Neuronal stem cell (in vitro differentiated cells): ENCODE measurements at regions not wholly inside any gene's neighbourhood (a gene's known extent, or its start where the extent isn't known, plus 50 kb on each side); places are given as distances from the start of the nearest gene placed in this dataset.

Source experiments
- DNase-seq: peaks from one replicate; pipeline ENCODE4 v3.0.0-alpha.2; 2013; ENCODE audit warnings: low spot score
- H2AFZ ChIP-seq: one replicate; pipeline ENCODE4 v1.6.1; 2013; ENCODE audit warnings: mild to moderate bottlenecking, low read length, inconsistent platforms
- H2AK5ac ChIP-seq: 2 replicates; pipeline ENCODE4 v1.6.1; 2013; ENCODE audit warnings: low read depth, mild to moderate bottlenecking, inconsistent platforms, low read length, moderate library complexity, mixed read lengths
- H2BK120ac ChIP-seq: 2 replicates; pipeline ENCODE4 v1.6.1; 2013; ENCODE audit warnings: low read depth, mild to moderate bottlenecking, inconsistent platforms, low read length, moderate library complexity, mixed read lengths
- H2BK12ac ChIP-seq: one replicate; pipeline ENCODE4 v1.6.1; 2013; ENCODE audit warnings: low read length, inconsistent platforms
- H2BK15ac ChIP-seq: 2 replicates; pipeline ENCODE4 v1.6.1; 2013; ENCODE audit warnings: mild to moderate bottlenecking, low read length, inconsistent platforms, mixed read lengths
- H2BK5ac ChIP-seq: one replicate; pipeline ENCODE4 v1.6.1; 2013; ENCODE audit warnings: inconsistent platforms, mild to moderate bottlenecking, low read length, moderate library complexity
- H3K14ac ChIP-seq: one replicate; pipeline ENCODE4 v1.6.1; 2013; ENCODE audit warnings: low read length, inconsistent platforms
- H3K18ac ChIP-seq: 2 replicates; pipeline ENCODE4 v1.6.1; 2013; ENCODE audit warnings: low read length, inconsistent platforms
- H3K23ac ChIP-seq: 2 replicates; pipeline ENCODE4 v1.6.1; 2013; ENCODE audit warnings: low read depth, mild to moderate bottlenecking, mixed read lengths, low read length, inconsistent platforms; ENCODE audit not compliant: poor library complexity
- H3K27ac ChIP-seq: replicated peaks from 3 replicates; pipeline ENCODE4 v1.5.1; 2013; ENCODE audit warnings: low read length, inconsistent platforms
- H3K27me3 ChIP-seq, 3 experiments: 2 replicates each; pipeline ENCODE4 v1.6.1; 2013; ENCODE audit warnings: low read length in 3 of 3, mild to moderate bottlenecking in 2 of 3, inconsistent platforms in 1 of 3, low read depth in 1 of 3, mixed read lengths in 1 of 3, moderate library complexity in 1 of 3; ENCODE audit not compliant: control insufficient read depth in 3 of 3, insufficient read depth in 3 of 3
- H3K36me3 ChIP-seq, 2 donors: replicated peaks in 1 of 2; 2 replicates each; pipeline ENCODE4 v1.6.1; 2013; ENCODE audit warnings: low read length in 2 of 2; ENCODE audit not compliant: control insufficient read depth in 2 of 2, insufficient read depth in 2 of 2
- H3K4ac ChIP-seq: 2 replicates; pipeline ENCODE4 v1.6.1; 2013; ENCODE audit warnings: inconsistent platforms, mild to moderate bottlenecking, low read length, moderate library complexity
- H3K4me1 ChIP-seq, 2 donors: 1 replicate in 1 of 2; 2 replicates in 1 of 2; pipeline ENCODE4 v1.6.1; 2013; ENCODE audit warnings: low read length in 2 of 2, low read depth in 1 of 2; ENCODE audit not compliant: control insufficient read depth in 2 of 2, insufficient read depth in 1 of 2
- H3K4me2 ChIP-seq: one replicate; pipeline ENCODE4 v1.6.1; 2013; ENCODE audit warnings: mild to moderate bottlenecking, low read length, inconsistent platforms; ENCODE audit not compliant: insufficient read depth, poor library complexity, severe bottlenecking
- H3K4me3 ChIP-seq, 2 donors: 2 replicates each; pipeline ENCODE4 v1.5.1; 2013; ENCODE audit warnings: low read length in 2 of 2, mild to moderate bottlenecking in 2 of 2, inconsistent platforms in 1 of 2, moderate library complexity in 1 of 2
- H3K79me1 ChIP-seq: one replicate; pipeline ENCODE4 v1.6.1; 2013; ENCODE audit warnings: low read depth, mild to moderate bottlenecking, inconsistent platforms, low read length, moderate library complexity
- H3K9ac ChIP-seq: one replicate; pipeline ENCODE4 v1.6.1; 2013; ENCODE audit warnings: mild to moderate bottlenecking, low read depth, low read length, inconsistent platforms; ENCODE audit not compliant: poor library complexity
- H3K9me3 ChIP-seq, 2 donors: replicated peaks in 1 of 2; 2 replicates each; pipeline versions ENCODE3 to v1.6.1; 2013; ENCODE audit warnings: low read length in 2 of 2, mild to moderate bottlenecking in 2 of 2, inconsistent platforms in 1 of 2, low read depth in 1 of 2, mixed read lengths in 1 of 2, moderate library complexity in 1 of 2; ENCODE audit not compliant: control insufficient read depth in 2 of 2, insufficient read depth in 1 of 2
- H4K8ac ChIP-seq: one replicate; pipeline ENCODE4 v1.6.1; 2013; ENCODE audit warnings: low read depth, mild to moderate bottlenecking, inconsistent platforms, low read length, moderate library complexity
- H4K91ac ChIP-seq: one replicate; pipeline ENCODE4 v1.6.1; 2013; ENCODE audit warnings: low read length, low read depth, mild to moderate bottlenecking, inconsistent platforms; ENCODE audit not compliant: poor library complexity
- WGBS, 2 donors: extraction: QIAGEN DNeasy Blood & Tissue Kit; methylation state at CpG; one replicate each; pipeline ENCODE4 v1.1.7; 2013; ENCODE audit warnings: missing lambda C conversion rate in 2 of 2, mixed read lengths in 1 of 2; ENCODE audit not compliant: insufficient read length in 2 of 2, insufficient replicate concordance in 1 of 2; ENCODE audit errors: extremely low coverage in 2 of 2; 5-methylcytosine and 5-hydroxymethylcytosine counted together

DNA sequence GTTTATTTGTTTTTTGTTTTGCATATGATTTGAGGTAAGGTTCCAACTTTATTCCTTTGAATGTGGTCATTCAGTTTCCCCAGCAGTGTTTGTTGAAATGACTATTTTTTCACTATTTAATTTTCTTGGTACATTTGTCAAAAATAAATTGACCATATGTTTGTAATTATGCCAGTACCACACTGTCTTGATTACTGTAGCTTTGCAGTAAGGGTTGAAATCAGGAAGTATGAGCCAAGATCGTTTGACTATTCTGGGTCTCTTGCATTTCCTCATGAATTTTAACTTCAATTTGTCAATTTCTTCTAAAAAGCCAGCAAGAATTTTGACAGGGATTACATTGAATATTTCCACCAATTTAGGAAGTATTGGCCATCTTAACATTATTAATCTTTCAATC lies 199.3 kb upstream of the PPFIA2 start:
- no peak overlapping the region for H3K4me2 ChIP-seq
- no peak overlapping the region for H2AFZ ChIP-seq
- no peaks in the 10 kb centered on the region for H3K79me1 ChIP-seq
- no peaks in the 10 kb centered on the region for H3K9me3 ChIP-seq
- no peak overlapping the region for H2BK5ac ChIP-seq
- H2AK5ac ChIP-seq = no peak overlapping the region
- no peaks in the 10 kb centered on the region for H3K36me3 ChIP-seq
- H3K4ac ChIP-seq = no peak overlapping the region
- no CpG with 5 or more reads among the region's 1 CpG for WGBS, 2 donors
- no peak overlapping the region for H3K4me3 ChIP-seq
- no peak for DNase-seq
- H3K23ac ChIP-seq = no peak overlapping the region
- H3K9ac ChIP-seq = no peak overlapping the region
- H3K27ac ChIP-seq = no peak overlapping the region
- no peak overlapping the region for H4K8ac ChIP-seq
- H4K91ac ChIP-seq = no peak overlapping the region
- H3K18ac ChIP-seq = no peak overlapping the region
- no peak overlapping the region for H2BK120ac ChIP-seq
- H2BK15ac ChIP-seq = no peak overlapping the region
- no peaks in the 10 kb centered on the region for H3K4me1 ChIP-seq
- H3K27me3 ChIP-seq = no peaks in the 10 kb centered on the region
- no peak overlapping the region for H3K14ac ChIP-seq
- no peak overlapping the region for H2BK12ac ChIP-seq

DNA sequence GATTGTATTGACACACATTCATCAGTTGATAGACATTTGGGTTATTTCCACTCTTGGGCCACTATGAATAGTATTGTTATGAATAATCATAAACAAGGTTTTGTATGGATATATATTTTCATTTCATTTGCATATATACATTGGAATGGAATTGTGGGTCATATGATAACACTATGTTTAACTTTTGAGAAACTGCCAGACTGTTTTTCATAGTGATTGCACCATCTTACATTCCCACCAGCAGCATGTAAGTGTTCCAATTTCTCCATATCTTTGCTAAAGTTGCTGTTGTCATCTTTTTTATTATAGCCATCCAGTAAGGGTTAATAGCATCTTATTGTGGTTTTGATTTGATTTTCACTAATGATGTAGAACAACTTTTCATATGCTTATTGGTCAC lies 198.5 kb upstream of the PPFIA2 start:
- Histone ChIP-seq H3K27ac (no peak overlapping the region), H3K14ac (no peak overlapping the region), H3K4me2 (no peak overlapping the region), H4K8ac (no peak overlapping the region), H3K27me3 (no peaks in the 10 kb centered on the region), H3K4ac (no peak overlapping the region), H4K91ac (no peak overlapping the region), H3K4me3 (no peak overlapping the region), H2AK5ac (no peak overlapping the region), H3K9ac (no peak overlapping the region), H3K79me1 (no peaks in the 10 kb centered on the region), H2BK12ac (no peak overlapping the region), H3K4me1 (no peaks in the 10 kb centered on the region), H2BK120ac (no peak overlapping the region), H2BK5ac (no peak overlapping the region), H2AFZ (no peak overlapping the region), H2BK15ac (no peak overlapping the region), H3K36me3 (no peaks in the 10 kb centered on the region), H3K23ac (no peak overlapping the region), H3K18ac (no peak overlapping the region), H3K9me3 (no peaks in the 10 kb centered on the region)
- no peak for DNase-seq

DNA sequence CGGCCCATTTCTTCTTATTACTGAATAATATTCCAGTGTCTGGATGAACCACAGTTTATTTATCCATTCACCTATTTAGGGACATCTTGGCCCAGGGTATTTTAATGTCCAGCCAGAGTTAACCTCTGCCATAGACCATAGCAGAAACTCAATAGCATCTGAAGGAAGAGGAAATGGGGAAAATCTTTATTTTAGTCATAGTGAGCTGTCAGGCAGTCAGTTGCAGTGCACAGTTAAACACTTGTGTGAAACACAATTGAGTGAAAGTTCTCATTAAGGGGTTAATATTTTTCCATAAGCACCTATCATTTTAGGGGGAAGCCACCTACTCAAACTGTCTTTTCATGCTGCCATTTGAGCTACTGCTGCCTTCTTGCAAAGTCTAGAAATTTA lies 197.3 kb upstream of the PPFIA2 start:
- no peak overlapping the region for H2BK12ac ChIP-seq
- H4K8ac ChIP-seq = no peak overlapping the region
- no peak overlapping the region for H3K18ac ChIP-seq
- no peaks in the 10 kb centered on the region for H3K36me3 ChIP-seq
- H2BK15ac ChIP-seq = no peak overlapping the region
- H2BK120ac ChIP-seq = no peak overlapping the region
- no peak overlapping the region for H3K4me2 ChIP-seq
- no peak overlapping the region for H3K14ac ChIP-seq
- H3K9ac ChIP-seq = no peak overlapping the region
- H3K4me3 ChIP-seq = no peak overlapping the region
- no peaks in the 10 kb centered on the region for H3K79me1 ChIP-seq
- no peaks in the 10 kb centered on the region for H3K27me3 ChIP-seq
- H2AK5ac ChIP-seq = no peak overlapping the region
- DNase-seq = no peak
- no peak overlapping the region for H2BK5ac ChIP-seq
- no peak overlapping the region for H2AFZ ChIP-seq
- H3K4ac ChIP-seq = no peak overlapping the region
- no peaks in the 10 kb centered on the region for H3K4me1 ChIP-seq
- no CpG with 5 or more reads among the region's 1 CpG for WGBS, 2 donors
- H3K27ac ChIP-seq = no peak overlapping the region
- H3K23ac ChIP-seq = no peak overlapping the region
- no peak overlapping the region for H4K91ac ChIP-seq
- H3K9me3 ChIP-seq = no peaks in the 10 kb centered on the region

DNA sequence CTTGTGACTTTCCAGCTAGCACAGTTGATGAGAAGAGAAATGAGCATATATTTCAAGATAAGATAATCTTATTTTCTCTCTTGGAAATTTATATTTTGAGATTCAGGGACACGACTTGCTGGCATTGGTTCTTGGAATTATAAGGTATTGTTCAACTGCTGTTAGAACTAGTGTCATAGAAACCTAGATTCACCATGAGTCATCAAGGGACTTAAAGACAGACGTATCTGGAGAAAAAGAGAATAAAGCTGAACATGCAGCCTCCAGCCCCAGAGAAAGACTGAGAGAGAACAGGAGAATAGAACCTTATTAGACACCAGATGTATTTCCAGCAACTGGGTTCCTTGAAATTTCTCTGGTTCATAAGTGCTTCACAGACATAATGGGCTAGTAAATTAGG lies 194.4 kb upstream of the PPFIA2 start:
- no peak overlapping the region for H4K8ac ChIP-seq
- no peak overlapping the region for H3K18ac ChIP-seq
- H3K4me2 ChIP-seq = no peak overlapping the region
- no peak overlapping the region for H3K9ac ChIP-seq
- H3K36me3 ChIP-seq = no peaks in the 10 kb centered on the region
- H3K14ac ChIP-seq = no peak overlapping the region
- no peak overlapping the region for H3K4ac ChIP-seq
- no peaks in the 10 kb centered on the region for H3K79me1 ChIP-seq
- no peak overlapping the region for H2BK5ac ChIP-seq
- no peak overlapping the region for H2BK120ac ChIP-seq
- no peak overlapping the region for H2AFZ ChIP-seq
- no peak overlapping the region for H2BK15ac ChIP-seq
- H3K27me3 ChIP-seq = no peaks in the 10 kb centered on the region
- no peaks in the 10 kb centered on the region for H3K4me1 ChIP-seq
- no peak overlapping the region for H3K23ac ChIP-seq
- H2AK5ac ChIP-seq = no peak overlapping the region
- H3K9me3 ChIP-seq = no peaks in the 10 kb centered on the region
- no peak for DNase-seq
- no peak overlapping the region for H3K27ac ChIP-seq
- H4K91ac ChIP-seq = no peak overlapping the region
- no peak overlapping the region for H2BK12ac ChIP-seq
- H3K4me3 ChIP-seq = no peak overlapping the region
- WGBS, 2 donors = no CpG with 5 or more reads among the region's 2 CpGs
